Endothelial cell (in vitro differentiated cells): ENCODE measurements at regions not wholly inside any gene's neighbourhood (a gene's known extent, or its start where the extent isn't known, plus 50 kb on each side); places are given as distances from the start of the nearest gene placed in this dataset.
"Not testable (repeated sequence)": the region's sequence is repeated elsewhere in the genome, so short reads cannot be mapped to it uniquely, and the experiment has no call there.

Experiments
- DNase-seq: peaks from one replicate; pipeline ENCODE4 v3.0.0; 2021; ENCODE audit warnings: low spot score
- H3K27ac Mint-ChIP-seq: one replicate; pipeline ENCODE4 v1.8.0; 2021; ENCODE audit warnings: mixed read lengths, inconsistent platforms; ENCODE audit not compliant: unreplicated experiment
- H3K27me3 Mint-ChIP-seq: one replicate; pipeline ENCODE4 v1.8.0; 2021; ENCODE audit warnings: mild to moderate bottlenecking, moderate library complexity, mixed read lengths, inconsistent platforms; ENCODE audit not compliant: unreplicated experiment
- H3K36me3 Mint-ChIP-seq: one replicate; pipeline ENCODE4 v1.8.0; 2021; ENCODE audit warnings: mild to moderate bottlenecking, low read depth, mixed read lengths, inconsistent platforms; ENCODE audit not compliant: unreplicated experiment
- H3K4me1 Mint-ChIP-seq: one replicate; pipeline ENCODE4 v1.8.0; 2021; ENCODE audit warnings: mild to moderate bottlenecking, mixed read lengths, inconsistent platforms; ENCODE audit not compliant: unreplicated experiment
- H3K4me3 Mint-ChIP-seq: one replicate; pipeline ENCODE4 v1.8.0; 2021; ENCODE audit warnings: mild to moderate bottlenecking, mixed read lengths, inconsistent platforms; ENCODE audit not compliant: unreplicated experiment
- H3K9me3 Mint-ChIP-seq: one replicate; pipeline ENCODE4 v1.8.0; 2021; ENCODE audit warnings: mixed read lengths, inconsistent platforms; ENCODE audit not compliant: unreplicated experiment
- CTCF ChIP-seq: fragments of 200-600 bp; sonication (generic); IDR thresholded peaks from one replicate; pipeline ENCODE4 v1.5.0; 2021; ENCODE audit warnings: antibody characterized with exemption; ENCODE audit not compliant: unreplicated experiment

GRCh38 chr16:16930309-16931000 lies 540.3 kb downstream of the XYLT1 start:
- H3K4me1 Mint-ChIP-seq = no peaks in the 10 kb centered on the region

GRCh38 chr16:16933861-16934260 lies 536.9 kb downstream of the XYLT1 start:
- Mint-ChIP-seq H3K9me3 (no peaks in the 10 kb centered on the region), H3K4me3 (no peak overlapping the region), H3K27me3 (peaks cover 2% of the 10 kb centered on the region), H3K27ac (no peak overlapping the region), H3K4me1 (no peaks in the 10 kb centered on the region), H3K36me3 (no peaks in the 10 kb centered on the region)
- TF ChIP-seq CTCF = no peak
- no peak for DNase-seq

More at GRCh38 chr16:16930309-16931000, 540.3 kb downstream of the XYLT1 start:
- Mint-ChIP-seq H3K36me3 (no peaks in the 10 kb centered on the region), H3K9me3 (no peaks in the 10 kb centered on the region), H3K27me3 (peaks cover 2% of the 10 kb centered on the region), H3K27ac (no peak overlapping the region), H3K4me3 (no peak overlapping the region)
- DNase-seq = no peak
- no peak for TF ChIP-seq CTCF

GRCh38 chr16:16934660-16935059 lies 536.1 kb downstream of the XYLT1 start:
- H3K27me3 Mint-ChIP-seq = peaks cover 2% of the 10 kb centered on the region
- no peak overlapping the region for H3K27ac Mint-ChIP-seq
- no peak for DNase-seq
- no peaks in the 10 kb centered on the region for H3K4me1 Mint-ChIP-seq
- TF ChIP-seq CTCF = no peak
- no peaks in the 10 kb centered on the region for H3K36me3 Mint-ChIP-seq
- H3K4me3 Mint-ChIP-seq = no peak overlapping the region
- H3K9me3 Mint-ChIP-seq = no peaks in the 10 kb centered on the region

GRCh38 chr16:16935909-16936308 lies 534.9 kb downstream of the XYLT1 start:
- not testable (repeated sequence) for H3K4me1 Mint-ChIP-seq, H3K4me3 Mint-ChIP-seq, H3K9me3 Mint-ChIP-seq, DNase-seq, H3K36me3 Mint-ChIP-seq, H3K27me3 Mint-ChIP-seq, H3K27ac Mint-ChIP-seq

GRCh38 chr16:16937576-16937975 lies 533.2 kb downstream of the XYLT1 start:
- Mint-ChIP-seq H3K36me3 (no peaks in the 10 kb centered on the region), H3K4me1 (no peaks in the 10 kb centered on the region), H3K27me3 (no peaks in the 10 kb centered on the region), H3K9me3 (no peaks in the 10 kb centered on the region), H3K27ac (no peak overlapping the region), H3K4me3 (no peak overlapping the region)
- DNase-seq = no peak
- TF ChIP-seq CTCF = no peak
